ENCODE measurements at regions not wholly inside any gene's neighbourhood (a gene's known extent, or its start where the extent isn't known, plus 50 kb on each side); places are given as distances from the start of the nearest gene placed in this dataset.

GRCh38 chr2:21301871-21302455 is 178.2 kb downstream of the TDRD15 start:
- Histone ChIP-seq H3K27ac (ENCODE audit: low read length) (no peak overlapping the region), H3K79me2 (ENCODE audit: insufficient read depth, low read length) (no peaks in the 10 kb centered on the region), H3K27me3 (ENCODE audit: insufficient read depth, low read length, poor library complexity) (peaks cover 8% of the 10 kb centered on the region), H2AFZ (ENCODE audit: low read depth, low read length) (no peak overlapping the region), H3K4me2 (ENCODE audit: insufficient read depth, low read length) (no peak overlapping the region), H3K9me3 (ENCODE audit: insufficient read depth, low read length, severe bottlenecking) (no peaks in the 10 kb centered on the region), H4K20me1 (ENCODE audit: insufficient read depth, low read length) (no peaks in the 10 kb centered on the region), H3K4me1 (ENCODE audit: insufficient read depth, low read length) (no peaks in the 10 kb centered on the region), H3K36me3 (ENCODE audit: insufficient read depth, low read length) (no peaks in the 10 kb centered on the region), H3K4me3 (ENCODE audit: low read depth in 1 of 2, low read length in 2 of 2) (no peak overlapping the region), H3K9ac (ENCODE audit: low read depth, low read length) (no peak overlapping the region)
- DNase-seq (no peak), ATAC-seq (ENCODE audit: insufficient read depth, low read depth) (no peak)
- no peak for TF ChIP-seq EZH2 (IDR thresholded peaks at IDR 0.05; ENCODE audit: borderline replicate concordance, low read depth, low read length, severe bottlenecking)
- TF ChIP-seq CTCF (IDR thresholded peaks at IDR 0.05; ENCODE audit: borderline replicate concordance, extremely low read depth, low read length, poor library complexity, severe bottlenecking) = no peak

GRCh38 chr2:21303876-21304275 is 180.1 kb downstream of the TDRD15 start:
- H2AFZ ChIP-seq (ENCODE audit: low read depth, low read length) = no peak overlapping the region
- H3K36me3 ChIP-seq (ENCODE audit: insufficient read depth, low read length) = no peaks in the 10 kb centered on the region
- ATAC-seq (ENCODE audit: insufficient read depth, low read depth) (no peak), DNase-seq (no peak)
- H3K27me3 ChIP-seq (ENCODE audit: insufficient read depth, low read length, poor library complexity) = no peaks in the 10 kb centered on the region
- H4K20me1 ChIP-seq (ENCODE audit: insufficient read depth, low read length) = no peaks in the 10 kb centered on the region
- H3K27ac ChIP-seq (ENCODE audit: low read length) = no peak overlapping the region
- no peaks in the 10 kb centered on the region for H3K9me3 ChIP-seq (ENCODE audit: insufficient read depth, low read length, severe bottlenecking)
- H3K4me2 ChIP-seq (ENCODE audit: insufficient read depth, low read length) = no peak overlapping the region
- TF ChIP-seq CTCF (IDR thresholded peaks at IDR 0.05; ENCODE audit: borderline replicate concordance, extremely low read depth, low read length, poor library complexity, severe bottlenecking) (no peak), EZH2 (IDR thresholded peaks at IDR 0.05; ENCODE audit: borderline replicate concordance, low read depth, low read length, severe bottlenecking) (no peak)
- H3K79me2 ChIP-seq (ENCODE audit: insufficient read depth, low read length) = no peaks in the 10 kb centered on the region
- H3K4me1 ChIP-seq (ENCODE audit: insufficient read depth, low read length) = no peaks in the 10 kb centered on the region
- no peak overlapping the region for H3K9ac ChIP-seq (ENCODE audit: low read depth, low read length)
- no peak overlapping the region for H3K4me3 ChIP-seq (ENCODE audit: low read depth in 1 of 2, low read length in 2 of 2)

- H3K4me1 ChIP-seq (ENCODE audit: insufficient read depth, low read length) = no peaks in the 10 kb centered on the region
- ATAC-seq (ENCODE audit: insufficient read depth, low read depth) = no peak
- H3K9ac ChIP-seq (ENCODE audit: low read depth, low read length) = no peak overlapping the region
- DNase-seq = no peak
- no peak overlapping the region for H3K4me3 ChIP-seq (ENCODE audit: low read depth in 1 of 2, low read length in 2 of 2)
- TF ChIP-seq EZH2 (IDR thresholded peaks at IDR 0.05; ENCODE audit: borderline replicate concordance, low read depth, low read length, severe bottlenecking) (no peak), CTCF (IDR thresholded peaks at IDR 0.05; ENCODE audit: borderline replicate concordance, extremely low read depth, low read length, poor library complexity, severe bottlenecking) (no peak)
- H2AFZ ChIP-seq (ENCODE audit: low read depth, low read length) = no peak overlapping the region
- no peaks in the 10 kb centered on the region for H3K79me2 ChIP-seq (ENCODE audit: insufficient read depth, low read length)
- no peak overlapping the region for H3K27ac ChIP-seq (ENCODE audit: low read length)
- H3K9me3 ChIP-seq (ENCODE audit: insufficient read depth, low read length, severe bottlenecking) = no peaks in the 10 kb centered on the region
- no peaks in the 10 kb centered on the region for H3K36me3 ChIP-seq (ENCODE audit: insufficient read depth, low read length)
- no peak overlapping the region for H3K4me2 ChIP-seq (ENCODE audit: insufficient read depth, low read length)
- H3K27me3 ChIP-seq (ENCODE audit: insufficient read depth, low read length, poor library complexity) = no peaks in the 10 kb centered on the region
- no peaks in the 10 kb centered on the region for H4K20me1 ChIP-seq (ENCODE audit: insufficient read depth, low read length)
Measured at GRCh38 chr2:21305581-21305980, 181.8 kb downstream of the TDRD15 start.

- Histone ChIP-seq H3K9me3 (ENCODE audit: insufficient read depth, low read length, severe bottlenecking) (no peaks in the 10 kb centered on the region), H3K27ac (ENCODE audit: low read length) (no peak overlapping the region), H3K9ac (ENCODE audit: low read depth, low read length) (no peak overlapping the region), H3K79me2 (ENCODE audit: insufficient read depth, low read length) (no peaks in the 10 kb centered on the region), H3K4me3 (ENCODE audit: low read depth in 1 of 2, low read length in 2 of 2) (no peak overlapping the region), H2AFZ (ENCODE audit: low read depth, low read length) (no peak overlapping the region), H3K4me2 (ENCODE audit: insufficient read depth, low read length) (no peak overlapping the region), H3K4me1 (ENCODE audit: insufficient read depth, low read length) (no peaks in the 10 kb centered on the region), H4K20me1 (ENCODE audit: insufficient read depth, low read length) (no peaks in the 10 kb centered on the region), H3K36me3 (ENCODE audit: insufficient read depth, low read length) (no peaks in the 10 kb centered on the region), H3K27me3 (ENCODE audit: insufficient read depth, low read length, poor library complexity) (no peaks in the 10 kb centered on the region)
- TF ChIP-seq EZH2 (IDR thresholded peaks at IDR 0.05; ENCODE audit: borderline replicate concordance, low read depth, low read length, severe bottlenecking) (no peak), CTCF (IDR thresholded peaks at IDR 0.05; ENCODE audit: borderline replicate concordance, extremely low read depth, low read length, poor library complexity, severe bottlenecking) (no peak)
- no peak for DNase-seq
- no peak for ATAC-seq (ENCODE audit: insufficient read depth, low read depth)
Measured at GRCh38 chr2:21306235-21306634, 182.5 kb downstream of the TDRD15 start.

Measured in DND-41 (cell line).